ENCODE measurements at regions not wholly inside any gene's neighbourhood (a gene's known extent, or its start where the extent isn't known, plus 50 kb on each side); places are given as distances from the start of the nearest gene placed in this dataset.
"Not testable (repeated sequence)": the region's sequence is repeated elsewhere in the genome, so short reads cannot be mapped to it uniquely, and the experiment has no call there.

DNA sequence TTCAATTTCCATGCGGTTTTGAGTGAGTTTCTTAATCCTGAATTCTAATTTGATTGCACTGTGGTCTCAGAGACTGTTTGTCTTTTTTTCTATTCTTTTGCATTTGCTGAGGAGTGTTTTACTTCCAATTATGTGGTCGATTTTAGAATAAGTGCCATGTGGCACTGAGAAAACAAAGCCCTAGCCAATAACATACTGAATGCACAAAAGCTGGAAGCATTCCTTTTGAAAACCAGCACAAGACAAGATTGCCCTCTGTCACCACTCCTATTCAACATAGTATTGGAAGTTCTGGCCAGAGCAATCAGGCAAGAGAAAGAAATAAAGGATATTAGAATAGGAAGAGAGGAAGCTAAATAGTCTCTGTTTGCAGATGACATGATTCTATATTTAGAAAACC lies 66.7 kb upstream of the SLITRK5 start:
- not testable (repeated sequence) for H3K36me3 Mint-ChIP-seq (ENCODE audit: low read depth); H3K4me1 Mint-ChIP-seq (ENCODE audit: low read depth); H3K27ac Mint-ChIP-seq; H3K9me3 Mint-ChIP-seq; H3K4me3 Mint-ChIP-seq; H3K27me3 Mint-ChIP-seq (ENCODE audit: low read depth); DNase-seq (ENCODE audit: low spot score)

DNA sequence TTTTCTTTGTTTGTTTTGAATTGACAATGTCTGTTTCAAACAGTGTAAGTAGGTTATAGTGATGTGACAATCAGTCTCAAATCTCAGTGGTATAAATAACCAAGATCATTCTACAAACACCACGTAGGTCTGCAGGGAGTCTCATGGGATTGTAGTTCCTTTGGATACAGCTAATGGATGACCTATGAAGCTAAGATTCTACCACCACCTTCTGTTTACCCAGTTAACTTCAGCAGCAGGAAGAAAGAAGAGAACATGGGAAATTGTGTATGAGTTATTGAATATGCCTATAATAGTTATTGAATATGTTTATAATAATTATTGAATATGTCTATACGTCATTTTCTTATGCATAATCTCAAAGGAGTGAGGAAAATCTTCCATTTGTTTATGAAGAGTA lies 63.9 kb upstream of the SLITRK5 start:
- no peak overlapping the region for H3K4me3 Mint-ChIP-seq
- H3K4me1 Mint-ChIP-seq (ENCODE audit: low read depth): no peaks in the 10 kb centered on the region
- peaks cover 16% of the 10 kb centered on the region for H3K9me3 Mint-ChIP-seq

DNA sequence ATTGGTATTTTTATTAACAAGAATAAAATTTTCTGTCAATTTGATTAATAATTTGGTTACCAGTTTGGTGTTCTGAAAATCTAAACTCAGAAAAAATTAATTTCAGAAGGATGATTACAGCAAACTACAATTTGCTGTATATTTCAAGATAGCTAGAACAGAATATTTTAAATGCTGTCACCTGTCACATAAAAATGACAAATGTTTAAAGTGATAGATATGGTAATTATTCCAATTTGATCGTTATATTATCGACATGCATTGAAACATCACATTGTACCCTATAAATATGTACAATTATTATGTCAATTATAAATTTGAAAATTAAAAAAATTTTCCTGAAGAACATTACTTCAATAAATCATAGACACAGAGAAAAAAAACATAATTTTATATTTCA lies 56.9 kb upstream of the SLITRK5 start:
- no peak overlapping the region for H3K4me3 Mint-ChIP-seq
- H3K9me3 Mint-ChIP-seq: peaks cover 11% of the 10 kb centered on the region
- H3K27me3 Mint-ChIP-seq (ENCODE audit: low read depth): no peaks in the 10 kb centered on the region

More for the DNA sequence above, 63.9 kb upstream of the SLITRK5 start:
- Mint-ChIP-seq H3K27me3 (ENCODE audit: low read depth) (no peaks in the 10 kb centered on the region), H3K36me3 (ENCODE audit: low read depth) (no peaks in the 10 kb centered on the region), H3K27ac (no peak overlapping the region)
- no peak for DNase-seq (ENCODE audit: low spot score)

More for the DNA sequence above, 56.9 kb upstream of the SLITRK5 start:
- Mint-ChIP-seq H3K4me1 (ENCODE audit: low read depth) (no peaks in the 10 kb centered on the region), H3K27ac (no peak overlapping the region), H3K36me3 (ENCODE audit: low read depth) (no peaks in the 10 kb centered on the region)
- no peak for DNase-seq (ENCODE audit: low spot score)

All from T-helper 2 cell treated with Interferon-gamma antibody and Interleukin-4, amounts not matched to agents 5 μg/mL and 100 μg/mL, for 36 hours (primary cell).